CD4-positive, alpha-beta T cell treated with Interleukin-15 for 1 hour (primary cell): ENCODE measurements at regions not wholly inside any gene's neighbourhood (a gene's known extent, or its start where the extent isn't known, plus 50 kb on each side); places are given as distances from the start of the nearest gene placed in this dataset.
"Not testable (repeated sequence)": the region's sequence is repeated elsewhere in the genome, so short reads cannot be mapped to it uniquely, and the experiment has no call there.

Source experiments
- DNase-seq: peaks from one replicate; pipeline ENCODE4 v3.0.0-alpha.2; 2020

GRCh38 chr1:192862271-192862670, 53.4 kb downstream of the RGS2 start:
- DNase-seq: no peak

DNA sequence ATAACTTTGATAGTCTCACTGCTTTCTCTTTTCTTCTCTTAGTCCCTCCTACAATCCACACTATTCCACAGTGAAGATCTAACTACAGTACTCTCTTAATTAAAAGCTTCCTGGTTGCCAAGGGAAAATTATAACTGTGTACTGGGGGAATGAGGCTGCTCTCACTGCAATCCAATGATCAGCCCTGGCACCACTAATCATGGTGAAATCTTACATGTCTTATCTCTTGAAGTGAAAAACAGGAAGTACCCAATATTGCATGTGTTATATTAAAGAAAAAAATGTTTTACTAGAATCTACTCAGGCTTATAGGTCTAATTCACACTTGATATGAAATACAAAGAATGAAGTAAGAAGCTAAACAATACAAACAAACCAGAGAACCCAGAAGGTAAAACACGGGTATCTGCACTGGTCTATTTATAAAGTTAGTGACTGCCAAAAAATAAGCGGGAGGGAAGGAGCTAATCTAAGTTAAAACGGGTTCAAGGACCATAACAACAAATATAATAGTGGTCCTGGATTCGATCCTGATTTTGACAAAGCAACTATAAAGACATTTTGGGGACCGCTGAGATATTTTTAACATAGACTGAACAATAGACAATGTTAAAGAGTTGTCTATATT, 57.5 kb downstream of the RGS2 start:
- no peak for DNase-seq

- no peak for DNase-seq
These were observed 58.3 kb downstream of the RGS2 start for GRCh38 chr1:192867180-192867579.

GRCh38 chr1:192869308-192869940, 60.6 kb downstream of the RGS2 start:
- no peak for DNase-seq

DNA sequence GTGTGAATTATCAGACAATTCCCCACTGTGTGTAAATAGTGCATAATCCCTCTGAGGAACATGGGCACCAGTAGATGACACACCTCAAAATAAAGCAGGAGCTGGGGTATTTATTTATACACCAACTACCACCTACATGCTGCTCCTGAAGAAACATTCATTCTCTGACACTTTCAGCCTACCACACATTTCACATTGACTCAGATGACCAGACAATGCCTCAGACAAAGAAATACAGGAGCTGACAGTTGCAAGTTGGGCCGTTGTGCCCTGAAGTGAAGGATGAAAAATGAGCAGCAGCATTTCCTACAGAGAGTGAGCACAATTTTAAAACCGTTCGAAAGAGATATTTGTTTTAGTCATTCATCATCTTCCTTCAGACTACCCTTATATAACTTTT, 63.2 kb downstream of the RGS2 start:
- DNase-seq: no peak

DNA sequence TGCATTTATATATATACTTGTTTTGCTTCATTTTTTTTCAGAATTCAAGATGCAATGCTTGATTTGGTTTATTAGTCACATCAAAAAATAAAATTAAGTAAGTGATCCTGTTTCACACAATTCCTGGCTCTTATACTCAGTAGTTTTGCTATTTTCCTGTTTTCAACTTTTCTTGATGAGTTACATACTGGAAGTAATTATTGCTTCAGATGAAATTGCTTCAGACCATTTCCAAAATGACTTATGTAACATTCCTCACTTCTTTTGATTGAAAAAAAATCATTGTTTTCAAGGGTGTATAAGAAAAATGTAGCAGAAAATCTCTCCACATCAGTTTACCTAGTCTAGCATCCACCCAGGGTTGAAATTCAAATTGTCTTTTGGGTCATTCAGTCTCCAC, 65.0 kb downstream of the RGS2 start:
- no peak for DNase-seq

DNA sequence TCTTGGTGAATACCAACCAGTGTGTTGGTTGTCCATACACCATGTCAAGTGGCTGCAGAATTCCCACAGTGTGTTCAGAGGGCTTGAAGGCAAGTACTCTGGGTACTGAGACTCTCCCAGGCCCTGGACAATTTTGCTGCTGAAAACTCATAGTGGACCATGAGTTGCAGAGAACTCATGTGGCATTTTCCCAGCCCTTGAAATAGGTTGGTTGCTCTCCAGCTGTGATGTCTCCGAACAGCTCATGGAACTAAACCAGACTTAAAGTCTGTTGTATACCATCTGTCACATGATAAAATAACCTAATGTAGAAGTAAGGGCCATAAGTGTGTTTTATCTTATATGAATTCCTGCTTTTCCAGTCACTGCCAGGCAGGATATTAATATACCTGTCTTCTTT, 67.8 kb downstream of the RGS2 start:
- no peak for DNase-seq

DNA sequence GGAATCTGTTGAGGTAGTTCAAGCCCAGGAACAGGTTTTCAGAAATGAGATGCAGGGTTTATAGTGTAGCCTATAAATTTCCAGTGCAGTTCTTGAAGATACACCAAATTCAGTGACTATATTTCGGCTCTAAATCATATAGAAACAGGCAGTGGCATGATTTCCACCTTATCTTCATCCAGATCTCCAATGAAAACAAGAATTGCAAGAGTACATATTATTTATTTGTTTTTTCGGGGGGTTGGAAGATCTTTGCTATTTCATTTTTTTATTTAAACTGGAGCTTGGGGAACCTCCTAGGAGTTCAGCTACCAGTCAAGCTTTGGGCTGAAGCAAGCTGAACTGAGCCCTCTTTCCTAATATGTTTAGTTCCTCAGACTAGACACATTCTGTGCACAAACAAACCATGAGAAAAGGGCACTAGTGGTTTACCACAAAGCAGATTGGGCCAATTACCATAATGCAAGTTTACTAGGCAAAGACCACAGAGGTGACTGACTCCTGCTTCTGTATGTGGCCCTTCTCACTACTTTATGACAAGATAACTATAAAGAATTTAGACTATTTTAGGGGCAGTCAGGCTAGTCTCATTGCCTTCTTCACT, 68.5 kb downstream of the RGS2 start:
- no peak for DNase-seq

DNA sequence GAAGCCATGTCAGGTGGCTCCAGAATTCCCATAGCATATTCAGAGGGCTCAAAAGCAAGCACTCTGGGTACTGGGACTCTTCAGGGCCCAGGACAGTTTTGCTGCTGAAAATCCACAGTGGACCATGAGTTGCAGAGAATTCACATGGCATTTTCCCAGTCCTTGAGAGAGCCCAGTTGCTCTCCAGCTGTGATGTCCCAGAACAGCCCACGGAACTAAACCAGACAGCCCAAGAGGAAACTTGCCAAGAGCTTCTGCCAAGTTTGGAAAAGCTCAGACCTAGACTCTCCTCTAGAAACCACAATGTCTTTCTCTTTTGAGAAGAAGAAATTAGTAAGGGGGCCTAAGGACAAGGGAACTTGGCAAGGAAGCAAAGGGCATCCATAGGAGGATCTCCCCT, 69.4 kb downstream of the RGS2 start:
- no peak for DNase-seq

DNA sequence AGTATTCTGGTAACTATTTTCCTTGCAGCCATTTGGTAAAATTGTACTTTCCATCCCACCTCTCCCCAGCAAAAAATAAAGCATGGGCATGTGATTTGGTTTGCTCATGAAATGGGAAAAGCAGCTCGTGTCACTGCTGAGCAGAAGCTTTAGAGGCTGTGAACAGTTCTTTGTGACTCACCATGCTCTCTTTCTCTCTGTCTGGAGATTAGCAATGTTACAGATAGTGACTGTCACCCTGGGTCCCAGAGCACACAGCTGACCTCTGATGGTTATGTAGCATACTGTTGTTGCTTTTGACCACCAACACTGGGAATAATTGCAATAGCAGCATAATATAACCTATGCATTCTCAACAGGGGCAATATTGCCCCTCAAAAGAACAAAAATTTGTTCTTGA, 70.6 kb downstream of the RGS2 start:
- no peak for DNase-seq

DNA sequence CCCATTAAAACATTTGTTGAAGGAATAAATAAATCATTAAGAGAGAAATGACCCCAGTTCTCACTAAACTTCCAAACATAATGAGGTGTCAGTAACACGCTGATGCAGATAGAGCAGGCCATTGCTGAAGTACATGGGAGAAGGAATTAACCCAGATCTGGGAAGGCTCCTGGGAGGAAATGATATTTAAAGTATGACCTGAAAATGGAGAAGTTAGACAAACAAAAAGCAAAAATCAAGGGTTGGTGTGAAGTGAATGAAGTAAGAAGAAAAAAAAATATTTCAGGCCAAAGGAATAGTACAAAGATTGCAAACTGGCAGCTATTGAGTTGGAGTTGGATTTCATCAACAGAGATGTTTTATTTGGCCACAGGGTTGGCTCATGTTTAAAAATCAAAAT, 71.4 kb downstream of the RGS2 start:
- DNase-seq: no peak

DNA sequence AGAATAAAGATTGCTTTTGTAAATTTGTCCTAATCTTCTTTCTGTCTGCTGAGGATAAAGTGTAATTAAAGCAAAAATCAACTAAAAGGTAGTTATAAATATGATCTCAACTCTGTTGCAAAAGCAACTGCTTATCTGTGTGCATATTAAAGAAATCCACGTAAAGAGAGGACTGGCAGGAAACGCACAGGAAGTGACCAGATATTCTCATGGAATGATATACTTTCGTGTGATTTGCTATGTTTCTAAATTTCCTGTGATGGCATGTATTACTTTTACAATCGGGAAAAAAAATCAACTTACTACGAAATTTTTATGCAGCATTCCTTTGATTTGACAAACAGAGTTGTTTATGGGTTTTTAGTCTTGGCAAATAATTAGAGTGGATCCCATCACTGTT, 75.4 kb downstream of the RGS2 start:
- no peak for DNase-seq

DNA sequence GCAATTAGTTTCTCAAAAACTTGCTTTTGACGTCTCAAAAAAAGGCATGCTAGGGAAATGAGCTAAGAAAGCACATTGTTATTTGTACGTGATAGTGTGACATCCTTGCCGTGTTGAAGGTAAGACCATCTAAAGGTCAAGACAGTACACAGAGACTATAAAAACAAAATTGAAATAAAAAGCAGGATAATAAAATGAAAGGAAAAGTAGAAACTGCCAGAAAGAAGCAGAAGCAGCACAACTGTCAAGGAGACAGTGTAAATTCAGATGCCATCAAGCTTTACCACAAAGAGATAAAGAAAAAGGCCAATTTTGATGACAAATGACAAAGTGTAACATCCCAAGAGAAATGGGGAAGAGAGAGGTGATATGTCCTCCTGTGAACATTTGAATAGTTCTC, 76.5 kb downstream of the RGS2 start:
- DNase-seq: not testable (repeated sequence)

- DNase-seq: no peak
These were observed 78.6 kb downstream of the RGS2 start for GRCh38 chr1:192887426-192887825.

DNA sequence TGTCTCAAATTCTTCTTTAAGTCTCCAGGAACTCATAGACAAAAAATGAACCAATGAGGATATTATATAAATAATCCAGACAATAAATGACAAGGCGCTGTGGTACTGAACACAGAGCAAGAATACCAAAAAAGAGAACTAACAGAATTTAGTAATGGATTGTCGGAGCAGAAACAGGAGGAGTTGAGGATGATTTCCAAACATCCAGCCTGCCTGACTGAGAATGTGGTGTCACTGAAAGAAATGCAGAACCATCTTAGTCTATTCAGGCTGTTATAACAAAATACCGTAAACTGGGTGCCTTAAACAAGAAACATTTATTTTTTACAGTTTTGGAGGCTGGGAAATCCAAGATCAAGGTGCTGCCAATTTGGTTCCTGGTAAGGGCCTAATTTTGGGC, 79.7 kb downstream of the RGS2 start:
- DNase-seq: no peak

GRCh38 chr1:192889082-192889481, 80.2 kb downstream of the RGS2 start:
- no peak for DNase-seq

GRCh38 chr1:192890134-192890533, 81.3 kb downstream of the RGS2 start:
- DNase-seq: no peak

GRCh38 chr1:192892934-192893333, 84.1 kb downstream of the RGS2 start:
- no peak for DNase-seq

GRCh38 chr1:192895487-192895886, 86.6 kb downstream of the RGS2 start:
- not testable (repeated sequence) for DNase-seq

GRCh38 chr1:192896376-192896775, 87.5 kb downstream of the RGS2 start:
- no peak for DNase-seq

GRCh38 chr1:192901500-192901899, 92.7 kb downstream of the RGS2 start:
- DNase-seq: no peak

GRCh38 chr1:192903142-192903541, 94.3 kb downstream of the RGS2 start:
- no peak for DNase-seq

- DNase-seq: no peak
These were observed 95.6 kb downstream of the RGS2 start for GRCh38 chr1:192904438-192904895.

GRCh38 chr1:192905049-192905448, 96.2 kb downstream of the RGS2 start:
- no peak for DNase-seq

- DNase-seq: no peak
These were observed 97.5 kb downstream of the RGS2 start for GRCh38 chr1:192906334-192906733.
